ENCODE measurements at regions not wholly inside any gene's neighbourhood (a gene's known extent, or its start where the extent isn't known, plus 50 kb on each side); places are given as distances from the start of the nearest gene placed in this dataset.
"Not testable (repeated sequence)": the region's sequence is repeated elsewhere in the genome, so short reads cannot be mapped to it uniquely, and the experiment has no call there.

DNA sequence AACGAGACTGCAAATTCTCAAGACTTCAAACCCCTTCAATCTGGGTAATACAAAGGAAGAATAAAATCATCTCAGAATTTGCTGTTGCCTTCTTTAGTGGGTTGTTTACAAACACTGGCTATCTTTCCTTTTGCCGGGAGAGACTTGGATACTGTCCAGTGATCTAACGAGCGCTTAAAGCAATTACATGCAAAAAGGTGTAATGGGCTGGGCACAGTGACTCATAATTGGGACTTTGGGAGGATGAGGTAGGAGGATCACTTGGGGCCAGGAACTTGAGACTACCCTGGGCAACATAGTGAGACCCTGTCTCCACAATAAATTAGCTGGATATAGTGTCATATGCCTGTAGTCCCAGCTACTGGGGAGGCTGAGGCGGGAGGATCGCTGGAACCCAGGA is 52.2 kb upstream of the DEFB108B start:
- TF ChIP-seq EZH2 (IDR thresholded peaks at IDR 0.05; ENCODE audit: low read depth, unreplicated experiment); POLR2AphosphoS5 (IDR thresholded peaks at IDR 0.05; ENCODE audit: low read depth); ZNF114 (CRISPR knock-in tag; IDR thresholded peaks at IDR 0.05); JUNB (IDR thresholded peaks at IDR 0.05; ENCODE audit: unreplicated experiment): not testable (repeated sequence)
- TF ChIP-seq, protein P1, sequence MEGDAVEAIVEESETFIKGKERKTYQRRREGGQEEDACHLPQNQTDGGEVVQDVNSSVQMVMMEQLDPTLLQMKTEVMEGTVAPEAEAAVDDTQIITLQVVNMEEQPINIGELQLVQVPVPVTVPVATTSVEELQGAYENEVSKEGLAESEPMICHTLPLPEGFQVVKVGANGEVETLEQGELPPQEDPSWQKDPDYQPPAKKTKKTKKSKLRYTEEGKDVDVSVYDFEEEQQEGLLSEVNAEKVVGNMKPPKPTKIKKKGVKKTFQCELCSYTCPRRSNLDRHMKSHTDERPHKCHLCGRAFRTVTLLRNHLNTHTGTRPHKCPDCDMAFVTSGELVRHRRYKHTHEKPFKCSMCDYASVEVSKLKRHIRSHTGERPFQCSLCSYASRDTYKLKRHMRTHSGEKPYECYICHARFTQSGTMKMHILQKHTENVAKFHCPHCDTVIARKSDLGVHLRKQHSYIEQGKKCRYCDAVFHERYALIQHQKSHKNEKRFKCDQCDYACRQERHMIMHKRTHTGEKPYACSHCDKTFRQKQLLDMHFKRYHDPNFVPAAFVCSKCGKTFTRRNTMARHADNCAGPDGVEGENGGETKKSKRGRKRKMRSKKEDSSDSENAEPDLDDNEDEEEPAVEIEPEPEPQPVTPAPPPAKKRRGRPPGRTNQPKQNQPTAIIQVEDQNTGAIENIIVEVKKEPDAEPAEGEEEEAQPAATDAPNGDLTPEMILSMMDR (conservative IDR thresholded peaks at IDR 0.05; ENCODE audit: low read depth in 2 of 2) = not testable (repeated sequence)
- TF ChIP-seq, protein P2, sequence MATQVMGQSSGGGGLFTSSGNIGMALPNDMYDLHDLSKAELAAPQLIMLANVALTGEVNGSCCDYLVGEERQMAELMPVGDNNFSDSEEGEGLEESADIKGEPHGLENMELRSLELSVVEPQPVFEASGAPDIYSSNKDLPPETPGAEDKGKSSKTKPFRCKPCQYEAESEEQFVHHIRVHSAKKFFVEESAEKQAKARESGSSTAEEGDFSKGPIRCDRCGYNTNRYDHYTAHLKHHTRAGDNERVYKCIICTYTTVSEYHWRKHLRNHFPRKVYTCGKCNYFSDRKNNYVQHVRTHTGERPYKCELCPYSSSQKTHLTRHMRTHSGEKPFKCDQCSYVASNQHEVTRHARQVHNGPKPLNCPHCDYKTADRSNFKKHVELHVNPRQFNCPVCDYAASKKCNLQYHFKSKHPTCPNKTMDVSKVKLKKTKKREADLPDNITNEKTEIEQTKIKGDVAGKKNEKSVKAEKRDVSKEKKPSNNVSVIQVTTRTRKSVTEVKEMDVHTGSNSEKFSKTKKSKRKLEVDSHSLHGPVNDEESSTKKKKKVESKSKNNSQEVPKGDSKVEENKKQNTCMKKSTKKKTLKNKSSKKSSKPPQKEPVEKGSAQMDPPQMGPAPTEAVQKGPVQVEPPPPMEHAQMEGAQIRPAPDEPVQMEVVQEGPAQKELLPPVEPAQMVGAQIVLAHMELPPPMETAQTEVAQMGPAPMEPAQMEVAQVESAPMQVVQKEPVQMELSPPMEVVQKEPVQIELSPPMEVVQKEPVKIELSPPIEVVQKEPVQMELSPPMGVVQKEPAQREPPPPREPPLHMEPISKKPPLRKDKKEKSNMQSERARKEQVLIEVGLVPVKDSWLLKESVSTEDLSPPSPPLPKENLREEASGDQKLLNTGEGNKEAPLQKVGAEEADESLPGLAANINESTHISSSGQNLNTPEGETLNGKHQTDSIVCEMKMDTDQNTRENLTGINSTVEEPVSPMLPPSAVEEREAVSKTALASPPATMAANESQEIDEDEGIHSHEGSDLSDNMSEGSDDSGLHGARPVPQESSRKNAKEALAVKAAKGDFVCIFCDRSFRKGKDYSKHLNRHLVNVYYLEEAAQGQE (IDR thresholded peaks at IDR 0.05; ENCODE audit: unreplicated experiment) = not testable (repeated sequence)

Data from GM23338 (cell line).